ENCODE measurements at regions not wholly inside any gene's neighbourhood (a gene's known extent, or its start where the extent isn't known, plus 50 kb on each side); places are given as distances from the start of the nearest gene placed in this dataset.

DNA sequence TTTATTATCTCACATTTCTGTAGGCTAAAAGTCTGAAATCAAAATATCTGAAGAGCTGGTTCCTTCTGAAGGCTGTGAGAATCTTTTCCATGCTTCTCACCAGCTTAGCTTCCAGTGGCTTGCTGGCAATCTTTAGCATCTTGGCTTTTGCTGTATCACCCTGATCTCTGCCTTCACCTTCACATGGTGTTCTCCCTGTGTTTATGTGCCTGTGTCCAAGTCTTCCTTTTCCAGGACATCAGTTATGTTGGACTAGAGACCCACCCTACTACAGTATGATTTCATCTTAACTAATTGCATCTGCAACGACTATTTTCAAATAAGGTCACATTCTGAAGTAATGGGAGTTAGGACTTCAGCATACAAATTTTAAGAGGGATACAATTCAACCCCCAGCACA lies 772.3 kb upstream of the ADAMTS5 start:
- H3K4me2 ChIP-seq (ENCODE audit: insufficient read depth, low read length) = no peak overlapping the region
- H3K79me2 ChIP-seq (ENCODE audit: insufficient read depth, low read length) = no peaks in the 10 kb centered on the region
- no peak for ATAC-seq (ENCODE audit: insufficient read depth, low read depth)
- no peaks in the 10 kb centered on the region for H3K9me3 ChIP-seq (ENCODE audit: insufficient read depth, low read length, severe bottlenecking)
- TF ChIP-seq, protein P1, sequence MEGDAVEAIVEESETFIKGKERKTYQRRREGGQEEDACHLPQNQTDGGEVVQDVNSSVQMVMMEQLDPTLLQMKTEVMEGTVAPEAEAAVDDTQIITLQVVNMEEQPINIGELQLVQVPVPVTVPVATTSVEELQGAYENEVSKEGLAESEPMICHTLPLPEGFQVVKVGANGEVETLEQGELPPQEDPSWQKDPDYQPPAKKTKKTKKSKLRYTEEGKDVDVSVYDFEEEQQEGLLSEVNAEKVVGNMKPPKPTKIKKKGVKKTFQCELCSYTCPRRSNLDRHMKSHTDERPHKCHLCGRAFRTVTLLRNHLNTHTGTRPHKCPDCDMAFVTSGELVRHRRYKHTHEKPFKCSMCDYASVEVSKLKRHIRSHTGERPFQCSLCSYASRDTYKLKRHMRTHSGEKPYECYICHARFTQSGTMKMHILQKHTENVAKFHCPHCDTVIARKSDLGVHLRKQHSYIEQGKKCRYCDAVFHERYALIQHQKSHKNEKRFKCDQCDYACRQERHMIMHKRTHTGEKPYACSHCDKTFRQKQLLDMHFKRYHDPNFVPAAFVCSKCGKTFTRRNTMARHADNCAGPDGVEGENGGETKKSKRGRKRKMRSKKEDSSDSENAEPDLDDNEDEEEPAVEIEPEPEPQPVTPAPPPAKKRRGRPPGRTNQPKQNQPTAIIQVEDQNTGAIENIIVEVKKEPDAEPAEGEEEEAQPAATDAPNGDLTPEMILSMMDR (IDR thresholded peaks at IDR 0.05; ENCODE audit: borderline replicate concordance, extremely low read depth, low read length, poor library complexity, severe bottlenecking) = no peak
- TF ChIP-seq EZH2 (IDR thresholded peaks at IDR 0.05; ENCODE audit: borderline replicate concordance, low read depth, low read length, severe bottlenecking) = no peak
- no peak overlapping the region for H3K27ac ChIP-seq (ENCODE audit: low read length)
- DNase-seq = no peak
- H4K20me1 ChIP-seq (ENCODE audit: insufficient read depth, low read length) = no peaks in the 10 kb centered on the region
- no peaks in the 10 kb centered on the region for H3K36me3 ChIP-seq (ENCODE audit: insufficient read depth, low read length)
- no peak overlapping the region for H3K9ac ChIP-seq (ENCODE audit: low read depth, low read length)
- no peaks in the 10 kb centered on the region for H3K4me1 ChIP-seq (ENCODE audit: insufficient read depth, low read length)
- H3K4me3 ChIP-seq (ENCODE audit: low read depth in 1 of 2, low read length in 2 of 2) = no peak overlapping the region
- no peak overlapping the region for H2AFZ ChIP-seq (ENCODE audit: low read depth, low read length)
- no peaks in the 10 kb centered on the region for H3K27me3 ChIP-seq (ENCODE audit: insufficient read depth, low read length, poor library complexity)

DNA sequence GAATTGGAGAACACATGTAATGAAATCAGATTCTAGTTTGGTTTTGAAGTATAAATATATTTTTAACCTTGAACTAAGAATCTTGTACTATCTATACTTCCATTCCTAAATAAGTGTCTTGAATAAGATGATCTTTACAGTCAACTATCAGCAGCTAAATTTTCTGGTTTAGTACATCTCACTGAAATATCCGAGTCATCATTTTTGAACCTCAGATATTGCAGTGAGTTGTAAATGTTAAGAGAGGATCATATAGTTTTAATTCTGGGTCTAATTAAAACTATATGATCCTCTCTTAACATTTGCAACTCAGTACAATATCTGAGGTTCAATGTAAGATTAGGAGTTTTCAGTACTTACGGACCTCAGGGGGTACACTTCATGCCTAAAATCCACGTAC lies 768.8 kb upstream of the ADAMTS5 start:
- DNase-seq (no peak), ATAC-seq (ENCODE audit: insufficient read depth, low read depth) (no peak)
- H2AFZ ChIP-seq (ENCODE audit: low read depth, low read length) = no peak overlapping the region
- no peaks in the 10 kb centered on the region for H3K79me2 ChIP-seq (ENCODE audit: insufficient read depth, low read length)
- no peak overlapping the region for H3K4me3 ChIP-seq (ENCODE audit: low read depth in 1 of 2, low read length in 2 of 2)
- no peaks in the 10 kb centered on the region for H3K27me3 ChIP-seq (ENCODE audit: insufficient read depth, low read length, poor library complexity)
- no peak overlapping the region for H3K9ac ChIP-seq (ENCODE audit: low read depth, low read length)
- H3K9me3 ChIP-seq (ENCODE audit: insufficient read depth, low read length, severe bottlenecking) = no peaks in the 10 kb centered on the region
- H4K20me1 ChIP-seq (ENCODE audit: insufficient read depth, low read length) = no peaks in the 10 kb centered on the region
- no peak overlapping the region for H3K27ac ChIP-seq (ENCODE audit: low read length)
- H3K4me1 ChIP-seq (ENCODE audit: insufficient read depth, low read length) = no peaks in the 10 kb centered on the region
- H3K36me3 ChIP-seq (ENCODE audit: insufficient read depth, low read length) = no peaks in the 10 kb centered on the region
- TF ChIP-seq, protein P1 (IDR thresholded peaks at IDR 0.05; ENCODE audit: borderline replicate concordance, extremely low read depth, low read length, poor library complexity, severe bottlenecking) = no peak
- TF ChIP-seq EZH2 (IDR thresholded peaks at IDR 0.05; ENCODE audit: borderline replicate concordance, low read depth, low read length, severe bottlenecking) = no peak
- H3K4me2 ChIP-seq (ENCODE audit: insufficient read depth, low read length) = no peak overlapping the region

DNA sequence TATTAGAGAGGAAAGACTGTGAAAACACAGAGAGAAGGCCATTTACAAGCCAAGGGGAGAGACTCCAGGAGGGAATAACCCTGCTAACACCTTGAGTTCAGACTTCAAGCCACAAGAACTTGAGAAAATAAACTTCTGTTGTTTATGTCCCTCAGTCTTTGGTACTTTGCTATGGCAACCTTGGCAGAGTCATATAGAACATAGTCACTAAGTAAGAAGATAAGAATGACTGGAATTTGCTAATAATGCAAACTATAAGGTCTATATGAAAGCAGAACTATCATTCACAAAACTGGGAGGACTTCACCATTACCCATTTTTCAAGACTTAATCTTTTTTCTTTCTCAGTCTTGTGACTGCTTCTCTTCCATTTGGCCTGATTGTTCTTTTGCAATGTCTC lies 767.3 kb upstream of the ADAMTS5 start:
- no peaks in the 10 kb centered on the region for H3K27me3 ChIP-seq (ENCODE audit: insufficient read depth, low read length, poor library complexity)
- H3K4me2 ChIP-seq (ENCODE audit: insufficient read depth, low read length) = no peak overlapping the region
- no peaks in the 10 kb centered on the region for H3K79me2 ChIP-seq (ENCODE audit: insufficient read depth, low read length)
- H3K9me3 ChIP-seq (ENCODE audit: insufficient read depth, low read length, severe bottlenecking) = no peaks in the 10 kb centered on the region
- TF ChIP-seq EZH2 (IDR thresholded peaks at IDR 0.05; ENCODE audit: borderline replicate concordance, low read depth, low read length, severe bottlenecking) = no peak
- TF ChIP-seq, protein P1 (IDR thresholded peaks at IDR 0.05; ENCODE audit: borderline replicate concordance, extremely low read depth, low read length, poor library complexity, severe bottlenecking) = no peak
- no peak overlapping the region for H2AFZ ChIP-seq (ENCODE audit: low read depth, low read length)
- no peak for DNase-seq
- no peak for ATAC-seq (ENCODE audit: insufficient read depth, low read depth)
- no peak overlapping the region for H3K4me3 ChIP-seq (ENCODE audit: low read depth in 1 of 2, low read length in 2 of 2)
- no peaks in the 10 kb centered on the region for H3K36me3 ChIP-seq (ENCODE audit: insufficient read depth, low read length)
- no peaks in the 10 kb centered on the region for H4K20me1 ChIP-seq (ENCODE audit: insufficient read depth, low read length)
- H3K9ac ChIP-seq (ENCODE audit: low read depth, low read length) = no peak overlapping the region
- no peak overlapping the region for H3K27ac ChIP-seq (ENCODE audit: low read length)
- no peaks in the 10 kb centered on the region for H3K4me1 ChIP-seq (ENCODE audit: insufficient read depth, low read length)

- no peak for TF ChIP-seq EZH2 (IDR thresholded peaks at IDR 0.05; ENCODE audit: borderline replicate concordance, low read depth, low read length, severe bottlenecking)
- TF ChIP-seq, protein P1 (IDR thresholded peaks at IDR 0.05; ENCODE audit: borderline replicate concordance, extremely low read depth, low read length, poor library complexity, severe bottlenecking) = no peak
- ATAC-seq (ENCODE audit: insufficient read depth, low read depth) = no peak
- Histone ChIP-seq H3K4me3 (ENCODE audit: low read depth in 1 of 2, low read length in 2 of 2) (no peak overlapping the region), H3K4me1 (ENCODE audit: insufficient read depth, low read length) (no peaks in the 10 kb centered on the region), H3K27me3 (ENCODE audit: insufficient read depth, low read length, poor library complexity) (no peaks in the 10 kb centered on the region), H3K36me3 (ENCODE audit: insufficient read depth, low read length) (no peaks in the 10 kb centered on the region), H4K20me1 (ENCODE audit: insufficient read depth, low read length) (no peaks in the 10 kb centered on the region), H3K27ac (ENCODE audit: low read length) (no peak overlapping the region), H3K4me2 (ENCODE audit: insufficient read depth, low read length) (no peak overlapping the region), H3K9ac (ENCODE audit: low read depth, low read length) (no peak overlapping the region), H2AFZ (ENCODE audit: low read depth, low read length) (no peak overlapping the region), H3K9me3 (ENCODE audit: insufficient read depth, low read length, severe bottlenecking) (no peaks in the 10 kb centered on the region), H3K79me2 (ENCODE audit: insufficient read depth, low read length) (no peaks in the 10 kb centered on the region)
- no peak for DNase-seq
Observed at GRCh38 chr21:27725916-27726315, 759.0 kb upstream of the ADAMTS5 start.
